ENCODE measurements at regions not wholly inside any gene's neighbourhood (a gene's known extent, or its start where the extent isn't known, plus 50 kb on each side); places are given as distances from the start of the nearest gene placed in this dataset.
"Not testable (repeated sequence)": the region's sequence is repeated elsewhere in the genome, so short reads cannot be mapped to it uniquely, and the experiment has no call there.

- H3K9me3 ChIP-seq, result no peaks in the 10 kb centered on the region
- no peak overlapping the region for H3K4me3 ChIP-seq
- no peaks in the 10 kb centered on the region for H3K4me1 ChIP-seq
- TF ChIP-seq EP300 (IDR thresholded peaks at IDR 0.05) (no peak), CTCF (IDR thresholded peaks at IDR 0.05) (no peak), POLR2AphosphoS5 (IDR thresholded peaks at IDR 0.05) (no peak), POLR2A (IDR thresholded peaks at IDR 0.05) (no peak)
- no peaks in the 10 kb centered on the region for H3K27me3 ChIP-seq
- ATAC-seq, result no peak
- H3K27ac ChIP-seq, result no peak overlapping the region
- H3K36me3 ChIP-seq, result no peaks in the 10 kb centered on the region
Measured at GRCh38 chr11:91495837-91496236, 728.8 kb upstream of the FAT3 start.

GRCh38 chr11:91489989-91490388, 734.6 kb upstream of the FAT3 start:
- TF ChIP-seq CTCF (IDR thresholded peaks at IDR 0.05) (no peak), EP300 (IDR thresholded peaks at IDR 0.05) (no peak), POLR2A (IDR thresholded peaks at IDR 0.05) (no peak), POLR2AphosphoS5 (IDR thresholded peaks at IDR 0.05) (no peak)
- WGBS, 2 donors (ENCODE audit: low coverage in 1 of 2), result 67% methylated on average over 3 of the region's 5 CpGs; no CpG with 5 or more reads in 1 of the 2 donors
- H3K9me3 ChIP-seq, result peaks cover 0 to 17% (median 0%) of the 10 kb centered on the region in 3 donors
- no peaks in the 10 kb centered on the region for H3K4me1 ChIP-seq
- no peak overlapping the region for H3K27ac ChIP-seq
- no peak for ATAC-seq
- no peak overlapping the region for H3K4me3 ChIP-seq
- H3K27me3 ChIP-seq, result no peaks in the 10 kb centered on the region
- no peaks in the 10 kb centered on the region for H3K36me3 ChIP-seq

- not testable (repeated sequence) for H3K36me3 ChIP-seq, H3K27ac ChIP-seq, ATAC-seq, H3K4me1 ChIP-seq, H3K27me3 ChIP-seq, H3K4me3 ChIP-seq
- H3K9me3 ChIP-seq, result peaks cover 0 to 26% (median 0%) of the 10 kb centered on the region in 3 donors
- WGBS, 2 donors (ENCODE audit: low coverage in 1 of 2), result 18% methylated on average over 1 of the region's 1 CpG; no CpG with 5 or more reads in 1 of the 2 donors
Measured at GRCh38 chr11:91483956-91484355, 740.7 kb upstream of the FAT3 start.

- not testable (repeated sequence) for H3K36me3 ChIP-seq, H3K4me1 ChIP-seq, H3K4me3 ChIP-seq, H3K27ac ChIP-seq, H3K27me3 ChIP-seq, ATAC-seq
- 29 to 50% methylated on average over 1 of the region's 2 CpGs for WGBS, 2 donors (ENCODE audit: low coverage in 1 of 2)
- H3K9me3 ChIP-seq, result peaks cover 0 to 32% (median 0%) of the 10 kb centered on the region in 3 donors
Measured at GRCh38 chr11:91481875-91482274, 742.7 kb upstream of the FAT3 start.

- 72 to 76% methylated on average over 2 to 3 of the region's 3 CpGs for WGBS, 2 donors (ENCODE audit: low coverage in 1 of 2)
- Histone ChIP-seq H3K9me3 (peaks cover 0 to 9% (median 0%) of the 10 kb centered on the region in 3 donors), H3K4me3 (no peak overlapping the region), H3K27ac (no peak overlapping the region), H3K36me3 (no peaks in the 10 kb centered on the region), H3K27me3 (no peaks in the 10 kb centered on the region), H3K4me1 (no peaks in the 10 kb centered on the region)
- no peak for ATAC-seq
- TF ChIP-seq EP300 (IDR thresholded peaks at IDR 0.05) (no peak), POLR2A (IDR thresholded peaks at IDR 0.05) (no peak), POLR2AphosphoS5 (IDR thresholded peaks at IDR 0.05) (no peak), CTCF (IDR thresholded peaks at IDR 0.05) (no peak)
Measured at GRCh38 chr11:91470656-91471055, 754.0 kb upstream of the FAT3 start.

GRCh38 chr11:91459840-91460239, 764.8 kb upstream of the FAT3 start:
- no peaks in the 10 kb centered on the region for H3K9me3 ChIP-seq
- no peaks in the 10 kb centered on the region for H3K4me1 ChIP-seq
- H3K36me3 ChIP-seq, result no peaks in the 10 kb centered on the region
- 84 to 87% methylated on average over 1 of the region's 1 CpG for WGBS, 2 donors (ENCODE audit: low coverage in 1 of 2)
- H3K27ac ChIP-seq, result no peak overlapping the region
- TF ChIP-seq POLR2AphosphoS5 (IDR thresholded peaks at IDR 0.05) (no peak), POLR2A (IDR thresholded peaks at IDR 0.05) (no peak), CTCF (IDR thresholded peaks at IDR 0.05) (no peak), EP300 (IDR thresholded peaks at IDR 0.05) (no peak)
- no peaks in the 10 kb centered on the region for H3K27me3 ChIP-seq
- ATAC-seq, result no peak
- no peak overlapping the region for H3K4me3 ChIP-seq
